ENCODE measurements at regions not wholly inside any gene's neighbourhood (a gene's known extent, or its start where the extent isn't known, plus 50 kb on each side); places are given as distances from the start of the nearest gene placed in this dataset.
"Not testable (repeated sequence)": the region's sequence is repeated elsewhere in the genome, so short reads cannot be mapped to it uniquely, and the experiment has no call there.

DNA sequence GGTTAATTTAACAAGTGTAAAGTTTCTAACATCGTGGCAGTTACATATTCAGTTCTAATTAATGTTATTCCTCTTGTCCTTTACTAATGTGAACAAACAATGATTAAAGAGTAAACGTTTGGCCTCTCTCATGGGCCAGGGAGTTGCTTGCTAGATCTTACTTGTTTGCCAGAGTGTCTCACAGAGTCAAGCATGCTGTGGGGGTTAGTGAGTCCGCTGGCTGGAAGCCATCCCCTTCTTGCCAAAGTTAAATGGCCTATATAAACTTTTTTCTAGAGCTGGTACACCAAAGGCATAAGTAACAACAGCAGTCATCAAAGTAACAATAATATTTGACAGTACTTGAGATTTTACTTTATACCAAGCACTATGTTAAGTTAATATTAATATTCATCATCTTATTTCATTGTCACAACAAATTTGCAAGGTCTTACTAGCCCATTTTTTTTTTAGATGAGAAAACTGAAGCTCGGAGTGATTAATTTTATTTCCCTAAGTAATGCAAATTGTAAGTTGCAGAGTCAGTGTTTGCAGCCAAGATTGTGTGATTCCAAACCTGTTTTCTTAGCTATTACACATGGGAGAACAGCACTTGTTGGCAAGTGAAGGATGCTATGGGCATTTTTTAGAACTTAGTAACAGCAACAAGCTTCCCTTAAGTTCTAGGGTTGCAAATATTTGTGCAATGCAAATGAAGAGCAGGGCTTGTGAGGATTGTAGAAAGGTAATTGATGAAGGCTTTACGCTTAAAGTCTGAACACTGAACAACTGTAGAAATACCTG is 224.5 kb downstream of the RFPL4B start:
- DNase-seq (ENCODE audit: extremely low read depth, low read depth) = no peak

DNA sequence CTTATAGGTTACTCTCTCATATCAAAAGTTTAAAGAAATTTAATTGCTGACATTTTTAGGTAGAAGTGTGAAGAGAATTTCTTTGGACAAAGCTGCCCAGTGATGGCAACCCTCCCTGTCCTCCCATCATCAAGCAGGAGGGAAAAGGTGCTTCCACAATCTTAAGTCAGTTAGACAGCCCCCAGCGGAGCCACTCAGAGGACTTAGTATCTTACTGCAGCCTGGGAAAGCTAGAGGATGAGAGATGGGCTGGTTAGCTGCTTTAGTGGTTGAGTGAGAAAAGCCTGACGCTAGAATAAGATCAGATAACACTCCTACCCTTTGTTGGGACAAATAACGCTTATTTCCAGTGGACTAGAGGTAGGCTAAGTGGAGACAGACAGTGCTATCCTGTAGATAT is 227.1 kb downstream of the RFPL4B start:
- DNase-seq (ENCODE audit: extremely low read depth, low read depth) = no peak

DNA sequence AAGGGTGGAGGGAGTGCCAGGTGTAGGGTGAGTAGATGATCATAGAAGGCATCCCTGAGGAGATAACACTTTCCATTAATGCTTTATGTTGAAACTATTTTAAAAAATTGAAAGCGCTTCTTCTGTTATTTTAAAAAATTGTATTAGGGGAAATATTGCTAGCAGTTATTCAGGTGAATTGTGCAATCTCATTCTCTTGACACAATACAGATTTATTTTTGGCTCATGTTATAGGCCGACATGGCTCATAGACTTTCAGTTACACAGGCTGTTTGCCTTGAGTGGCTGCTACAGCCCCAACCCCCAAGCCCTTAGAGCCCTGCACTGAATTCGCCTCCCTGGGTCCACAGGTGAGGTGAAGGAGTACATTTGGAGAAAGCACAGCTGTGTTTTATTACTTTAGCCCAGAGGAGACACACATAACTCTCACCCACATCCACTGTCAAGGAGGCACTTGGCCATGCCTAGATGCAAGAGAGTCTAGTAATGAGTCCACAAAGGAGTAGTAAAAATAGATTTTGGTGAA is 228.2 kb downstream of the RFPL4B start:
- no peak for DNase-seq (ENCODE audit: extremely low read depth, low read depth)

DNA sequence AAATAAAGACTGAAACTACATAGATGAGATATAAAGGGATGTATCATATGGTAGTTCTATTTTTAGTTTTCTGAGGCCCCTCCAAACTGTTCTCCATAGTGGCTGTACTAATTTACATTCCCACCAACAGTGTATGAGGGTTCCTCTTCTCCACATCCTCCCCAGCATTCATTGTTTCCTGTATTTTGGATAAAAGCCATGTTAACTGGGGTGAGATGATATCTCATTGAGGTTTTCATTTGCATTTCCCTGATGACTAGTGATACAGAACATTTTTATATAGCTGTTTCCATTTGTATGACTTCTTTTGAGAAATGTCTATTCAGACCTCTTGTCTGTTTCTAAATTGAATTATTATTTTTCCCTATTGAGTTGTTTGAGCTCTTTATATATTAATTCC is 229.3 kb downstream of the RFPL4B start:
- DNase-seq (ENCODE audit: extremely low read depth, low read depth) = no peak

DNA sequence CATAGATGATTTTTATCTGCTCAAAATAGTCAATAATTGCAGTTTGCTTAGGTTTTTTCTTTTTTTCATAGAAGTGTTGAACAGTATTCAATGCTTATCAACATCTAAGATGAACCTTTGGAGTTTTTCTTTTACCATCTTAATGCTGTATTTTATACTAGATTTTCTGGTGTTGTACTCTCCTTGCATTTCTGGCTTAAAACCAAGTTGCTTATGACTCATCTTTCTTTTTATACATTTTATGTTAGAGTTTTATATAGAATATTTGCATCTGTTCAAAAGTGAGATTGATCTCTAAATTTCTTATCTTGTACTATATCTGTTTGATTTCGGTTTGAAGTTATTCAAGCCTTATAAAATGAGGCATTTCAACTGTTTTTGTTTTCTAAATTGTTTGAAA is 232.5 kb downstream of the RFPL4B start:
- no peak for DNase-seq (ENCODE audit: extremely low read depth, low read depth)

DNA sequence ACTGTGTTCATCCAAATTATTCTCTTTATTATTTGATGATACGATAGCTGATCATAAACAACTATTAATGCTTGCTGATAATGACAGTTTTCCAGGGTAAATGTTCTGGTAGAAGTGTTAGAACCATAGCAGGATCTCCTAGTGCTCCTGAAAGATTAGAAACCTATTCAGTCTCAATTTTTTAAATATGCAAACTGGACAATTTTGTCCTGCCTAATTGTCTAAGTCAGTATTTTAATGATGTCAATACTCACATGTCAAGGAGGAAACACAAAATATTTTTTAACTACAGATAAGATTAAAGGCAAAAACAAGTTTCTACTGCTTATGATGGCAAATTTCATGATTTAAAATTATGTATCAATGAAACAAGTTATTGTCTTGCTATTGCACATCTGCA is 233.9 kb downstream of the RFPL4B start:
- DNase-seq (ENCODE audit: extremely low read depth, low read depth) = no peak

DNA sequence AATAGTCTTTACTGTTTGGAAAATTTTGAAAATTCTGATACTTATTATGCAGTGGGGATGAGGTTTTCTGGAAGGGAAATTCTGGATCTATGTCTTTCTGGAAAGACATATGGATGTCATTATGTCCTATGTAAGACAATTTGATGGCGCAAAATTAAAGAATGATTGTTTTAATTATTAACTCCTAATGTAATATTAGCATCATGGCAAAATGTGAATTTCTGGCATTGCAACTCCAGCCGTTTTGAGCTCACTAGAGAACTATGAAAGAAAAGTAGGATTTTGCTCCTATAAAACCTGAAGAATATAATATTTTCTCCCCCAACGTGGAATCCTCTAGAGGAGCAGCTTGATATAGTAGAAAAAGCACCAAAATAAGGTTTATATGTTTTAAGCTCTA is 243.2 kb downstream of the RFPL4B start:
- no peak for DNase-seq (ENCODE audit: extremely low read depth, low read depth)

DNA sequence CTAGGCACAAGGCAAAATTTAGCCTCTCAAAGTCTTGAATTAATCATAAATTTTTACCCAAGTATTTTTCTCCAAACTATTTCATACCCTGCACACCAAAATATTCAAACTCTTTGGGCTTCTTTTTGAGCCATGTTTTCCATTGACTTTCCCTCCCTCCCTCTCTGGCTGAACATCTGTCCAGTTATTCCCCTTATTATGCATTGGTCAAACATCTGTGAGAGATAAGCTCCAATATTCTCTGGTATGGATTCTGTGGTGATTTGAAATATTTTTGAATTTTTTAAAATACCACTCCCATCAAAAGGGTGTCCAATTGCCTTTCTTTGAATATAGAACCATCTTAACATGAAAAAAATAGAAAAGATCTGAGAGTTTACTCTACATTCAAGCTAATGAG is 244.2 kb downstream of the RFPL4B start:
- no peak for DNase-seq (ENCODE audit: extremely low read depth, low read depth)

DNA sequence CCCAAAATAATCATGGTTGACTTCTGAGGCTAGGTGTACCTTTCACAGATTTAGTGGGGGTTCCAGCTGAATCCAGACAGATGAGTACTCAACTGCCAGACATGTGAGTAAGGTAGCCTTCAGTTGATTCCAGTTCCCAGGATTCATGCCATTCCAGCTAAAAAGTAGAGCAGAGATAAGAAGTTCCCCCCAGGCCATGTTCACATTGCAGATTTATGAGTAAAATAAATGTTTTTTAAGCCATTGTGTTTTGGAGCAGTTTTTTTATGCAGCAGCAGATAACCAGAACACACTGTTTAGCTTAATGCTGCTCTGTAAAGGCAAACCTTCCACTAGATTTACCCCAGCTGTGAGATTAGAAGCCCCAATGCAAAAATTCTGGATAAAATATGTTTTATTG is 245.0 kb downstream of the RFPL4B start:
- no peak for DNase-seq (ENCODE audit: extremely low read depth, low read depth)

DNA sequence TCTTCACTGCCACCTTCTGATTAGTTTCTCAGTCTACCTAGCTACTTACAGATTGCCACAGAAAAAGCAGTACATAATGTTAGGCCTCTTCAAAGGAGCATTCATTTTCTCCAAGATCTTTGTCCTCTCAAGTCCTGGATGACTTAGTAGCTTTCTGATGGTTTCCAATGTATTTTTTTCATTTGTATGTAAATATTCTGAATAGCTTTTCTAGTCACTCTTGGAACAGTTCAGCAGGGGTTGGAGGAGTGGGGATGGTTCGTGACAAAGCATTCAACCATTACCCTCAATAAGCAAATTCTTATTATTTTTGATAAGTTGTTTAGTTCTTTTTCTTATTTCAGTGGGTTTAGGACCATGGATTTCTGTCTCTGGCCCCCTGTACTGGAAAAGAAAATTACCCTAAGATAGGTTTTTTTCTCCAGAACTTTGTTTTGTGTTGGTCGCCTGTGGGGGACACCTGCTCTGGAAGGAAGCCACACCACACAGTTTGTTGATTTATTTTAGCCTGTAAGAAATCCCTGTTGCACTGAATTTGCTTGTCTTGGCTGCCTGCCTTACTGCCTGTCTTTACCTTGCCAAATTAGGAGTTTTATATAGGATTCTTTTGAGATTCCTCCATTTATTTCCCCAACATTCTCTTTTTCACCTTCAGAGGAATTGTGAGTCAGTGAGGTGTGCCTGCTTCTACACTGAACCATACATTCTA is 247.9 kb downstream of the RFPL4B start:
- no peak for DNase-seq (ENCODE audit: extremely low read depth, low read depth)

DNA sequence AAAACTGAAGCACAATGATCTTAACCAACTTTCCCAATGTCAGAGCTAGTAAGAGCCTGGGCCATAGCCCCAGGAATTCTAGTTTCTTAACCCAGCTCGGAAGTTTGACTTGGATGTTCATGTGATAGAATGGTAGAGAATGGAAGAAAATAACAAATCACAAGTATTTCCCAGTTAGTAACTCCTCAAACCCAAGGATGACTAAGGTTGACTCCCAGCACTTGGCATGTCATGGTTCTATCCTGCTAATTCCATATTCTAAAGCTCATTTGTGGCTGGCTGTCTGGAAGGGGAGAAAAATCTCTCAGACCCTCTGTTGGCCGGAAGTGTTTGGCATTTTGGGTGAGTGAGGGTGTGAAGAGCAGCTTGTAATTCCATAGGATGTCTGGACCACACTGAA is 248.7 kb downstream of the RFPL4B start:
- no peak for DNase-seq (ENCODE audit: extremely low read depth, low read depth)

DNA sequence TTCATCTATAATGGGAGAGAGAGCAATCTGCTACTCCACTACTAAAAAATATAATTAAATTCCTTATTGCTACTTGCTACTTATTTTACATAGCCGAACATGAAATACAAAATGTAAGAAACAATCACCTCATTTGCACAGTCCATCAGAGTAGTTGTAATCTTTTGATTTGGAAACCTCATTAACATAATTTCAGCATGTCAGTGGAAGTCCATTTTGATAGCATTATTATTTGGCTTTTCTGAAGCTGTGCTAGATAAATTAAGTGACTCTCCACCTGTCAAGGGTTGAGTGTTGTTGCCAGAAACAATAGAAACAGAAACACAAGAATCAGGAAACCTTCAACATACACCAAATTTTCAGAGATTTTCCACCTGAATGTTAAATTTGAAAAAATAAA is 250.0 kb downstream of the RFPL4B start:
- DNase-seq (ENCODE audit: extremely low read depth, low read depth) = no peak

DNA sequence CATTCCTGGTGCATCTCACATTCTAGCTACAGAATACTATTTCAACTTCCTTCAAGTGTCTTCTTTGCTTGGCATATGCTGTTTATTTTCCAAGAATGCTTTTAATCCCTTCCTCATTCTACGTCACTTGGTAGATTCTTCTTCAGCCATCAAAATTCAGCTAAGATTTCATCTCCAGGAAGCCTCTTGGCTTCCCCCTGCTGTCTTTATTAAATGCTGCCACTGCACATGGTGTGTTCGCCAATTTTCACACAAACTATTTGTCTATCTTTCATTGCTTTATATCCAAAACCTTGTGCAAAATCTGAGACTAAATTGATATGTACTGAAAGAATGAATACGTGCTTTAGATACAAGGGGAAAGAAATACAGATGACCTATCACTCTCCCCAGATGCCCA is 253.0 kb downstream of the RFPL4B start:
- no peak for DNase-seq (ENCODE audit: extremely low read depth, low read depth)

DNA sequence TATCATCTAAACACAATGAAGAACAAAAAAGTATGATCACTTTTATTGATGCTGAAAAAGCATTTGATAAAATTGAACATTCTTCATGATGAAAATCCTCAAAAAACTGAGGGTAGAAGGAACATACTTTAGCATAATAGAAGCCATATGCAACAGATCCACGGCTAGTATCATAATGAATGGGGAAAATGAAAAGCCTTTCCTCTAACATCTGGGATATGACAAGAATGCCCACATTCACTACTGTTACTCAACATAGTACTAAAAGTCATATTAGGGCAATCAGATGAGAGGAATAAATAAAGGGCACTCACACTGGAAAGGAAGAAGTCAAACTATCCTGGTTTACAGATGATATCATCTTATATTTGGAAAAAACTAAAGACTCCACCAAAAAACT is 256.6 kb downstream of the RFPL4B start:
- no peak for DNase-seq (ENCODE audit: extremely low read depth, low read depth)

DNA sequence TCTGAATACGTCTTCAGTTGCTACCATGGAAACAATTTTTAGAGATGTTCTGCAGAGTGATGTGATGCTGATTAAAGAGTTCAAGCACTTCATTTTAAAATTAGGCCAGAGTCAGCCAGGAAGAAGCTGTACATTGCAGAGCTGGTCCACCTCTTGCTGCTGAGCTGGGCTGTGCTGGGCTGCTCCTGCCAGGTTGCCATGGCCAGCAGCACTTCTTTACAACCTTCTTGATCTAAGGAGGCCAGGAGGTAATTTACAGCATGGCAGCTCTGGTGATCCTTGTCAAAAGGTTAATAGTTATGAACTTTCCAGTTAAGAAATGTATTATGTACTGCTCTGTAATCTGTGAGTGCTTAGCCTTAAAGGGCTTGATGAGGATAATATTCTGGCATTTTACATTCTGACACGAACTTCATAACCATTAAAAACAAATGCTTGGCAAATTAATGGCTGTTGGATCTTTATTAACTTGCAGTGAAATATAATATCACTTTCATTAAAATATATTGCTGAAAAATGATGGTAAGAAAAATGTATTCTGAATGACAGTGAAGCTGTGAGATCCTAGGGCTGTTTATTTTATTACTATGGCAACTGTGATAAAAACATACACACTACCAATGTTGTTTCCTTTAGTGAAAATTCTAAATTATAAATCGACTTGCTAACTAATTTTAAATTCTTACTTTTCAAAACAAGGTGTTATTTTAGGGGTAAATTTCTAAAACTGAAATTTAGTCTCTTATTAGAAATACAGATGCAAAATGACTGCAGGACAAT is 259.7 kb downstream of the RFPL4B start:
- no peak for DNase-seq (ENCODE audit: extremely low read depth, low read depth)

DNA sequence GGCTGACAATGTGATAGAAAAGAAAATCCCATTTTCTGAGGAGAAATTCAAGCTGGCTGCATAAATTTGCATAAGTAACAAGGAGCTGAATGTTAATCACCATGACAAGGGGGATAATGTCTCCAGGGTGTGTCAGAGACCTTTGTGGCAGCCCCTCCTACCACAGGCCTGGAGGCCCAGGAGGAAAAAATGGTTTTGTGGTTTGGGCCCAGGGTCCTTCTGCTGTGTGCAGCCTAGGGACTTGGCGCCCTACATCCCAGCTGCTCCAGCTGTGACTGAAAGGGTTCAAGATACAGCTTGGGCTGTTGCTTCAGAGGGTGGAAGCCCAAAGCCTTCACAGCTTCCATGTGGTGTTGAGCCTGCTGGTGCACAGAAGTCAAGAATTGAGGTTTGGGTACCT is 261.8 kb downstream of the RFPL4B start:
- not testable (repeated sequence) for DNase-seq (ENCODE audit: extremely low read depth, low read depth)

DNA sequence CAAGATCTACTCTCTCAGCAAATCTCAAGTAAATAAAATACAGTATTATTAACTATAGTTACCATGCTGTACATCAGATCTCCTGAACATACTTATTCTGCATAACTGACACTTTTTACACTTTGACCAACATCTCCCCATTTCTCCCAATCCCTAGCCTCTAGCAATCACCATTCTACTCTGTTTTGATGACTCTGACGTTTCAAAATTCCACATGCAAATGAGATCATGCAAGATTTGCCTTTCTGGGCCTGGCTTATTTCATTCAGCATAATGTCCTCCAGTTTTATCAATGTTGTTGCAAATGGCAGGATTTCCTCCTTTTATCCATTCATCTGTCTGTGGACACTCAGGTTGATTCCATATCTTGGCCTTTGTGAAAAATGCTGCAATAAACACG is 266.3 kb downstream of the RFPL4B start:
- DNase-seq (ENCODE audit: extremely low read depth, low read depth) = no peak

DNA sequence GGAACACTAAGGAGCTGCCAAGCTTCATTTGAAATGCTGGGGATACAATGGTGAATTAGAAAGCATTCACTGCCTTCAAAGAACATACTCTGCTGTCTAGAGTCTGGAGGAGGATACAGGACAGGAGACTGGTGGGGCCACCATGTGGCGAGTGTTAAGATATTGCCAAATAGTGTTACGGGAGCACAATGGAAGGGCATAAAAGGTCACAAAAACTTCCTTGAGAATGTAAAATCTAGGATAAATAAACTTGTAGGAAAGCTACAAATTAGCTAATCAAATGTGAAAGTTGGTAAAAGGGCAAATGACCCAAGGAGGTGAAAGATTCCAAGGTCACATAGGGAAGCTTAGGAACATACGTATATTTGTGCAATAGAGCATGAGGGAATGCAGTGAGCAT is 271.7 kb downstream of the RFPL4B start:
- no peak for DNase-seq (ENCODE audit: extremely low read depth, low read depth)

DNA sequence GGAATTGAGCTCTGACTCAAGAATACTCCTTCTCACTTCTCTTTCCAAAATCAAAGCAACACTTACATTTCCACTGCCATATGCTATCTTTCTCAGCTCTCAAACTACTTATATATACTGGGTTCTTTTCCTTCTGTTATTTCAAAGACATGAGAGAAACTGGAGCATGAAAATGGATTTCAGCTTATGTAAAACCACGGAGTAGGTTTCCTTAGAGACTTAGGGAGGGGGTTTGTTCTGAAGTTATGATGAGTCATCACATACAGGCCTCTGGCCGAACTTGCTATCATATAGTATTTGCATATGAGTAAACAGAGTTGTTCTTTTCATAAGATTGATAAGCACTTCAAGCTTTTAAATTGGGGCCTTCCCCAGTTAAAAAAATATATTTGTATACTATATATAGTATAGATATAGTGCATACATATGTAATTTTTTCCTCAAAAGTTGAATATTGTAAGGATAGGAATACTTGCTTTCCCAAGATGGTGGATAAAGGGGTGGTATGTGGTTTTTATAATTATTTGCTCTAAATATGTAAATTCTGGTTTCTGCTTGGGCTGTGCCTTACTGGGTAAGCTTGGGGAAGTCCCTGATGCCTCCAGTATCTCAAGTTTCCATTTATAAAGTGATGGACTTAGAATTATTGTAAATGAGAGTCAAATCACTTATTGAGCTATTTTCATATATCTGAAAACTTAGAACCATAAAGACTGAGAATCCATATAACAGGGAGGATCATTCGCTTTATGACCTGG is 273.9 kb downstream of the RFPL4B start:
- DNase-seq (ENCODE audit: extremely low read depth, low read depth) = no peak

DNA sequence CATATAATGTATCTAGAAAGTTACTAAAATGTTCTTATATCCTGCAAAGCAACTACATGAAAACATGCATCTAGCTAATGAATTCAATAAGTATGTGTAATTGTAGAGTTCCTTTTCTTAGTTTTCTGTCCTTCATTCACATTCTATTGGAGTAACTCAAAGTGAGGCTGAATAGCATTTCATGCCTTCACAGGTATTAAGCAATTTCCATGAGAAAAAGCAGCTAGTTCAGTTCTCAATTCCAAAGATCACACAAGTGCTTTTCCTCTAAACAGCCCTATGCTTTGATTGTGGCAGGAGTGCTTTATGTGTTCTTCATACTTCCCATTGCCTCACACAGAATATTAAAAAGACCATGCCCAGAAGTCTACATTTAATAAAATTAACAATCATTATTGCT is 274.9 kb downstream of the RFPL4B start:
- DNase-seq (ENCODE audit: extremely low read depth, low read depth) = no peak

All from NCI-H460 (cell line).